Uterus (tissue), 2 donors: ENCODE measurements at regions not wholly inside any gene's neighbourhood (a gene's known extent, or its start where the extent isn't known, plus 50 kb on each side); places are given as distances from the start of the nearest gene placed in this dataset.

Source experiments
- CTCF ChIP-seq, 4 experiments: fragments of 200-600 bp in 2 of 4; fragments of 450-650 bp in 2 of 4; sonication (generic) in 2 of 4; IDR thresholded peaks; one replicate each; pipeline ENCODE4 v1.5.1; 2016 to 2019; ENCODE audit warnings: antibody characterized with exemption in 4 of 4, mild to moderate bottlenecking in 2 of 4, moderate library complexity in 1 of 4
- POLR2A ChIP-seq, 2 donors: fragments of 450-650 bp; IDR thresholded peaks; one replicate each; pipeline ENCODE4 v1.6.1; 2016; ENCODE audit warnings: antibody characterized with exemption in 2 of 2, mild to moderate bottlenecking in 1 of 2, moderate library complexity in 1 of 2

DNA sequence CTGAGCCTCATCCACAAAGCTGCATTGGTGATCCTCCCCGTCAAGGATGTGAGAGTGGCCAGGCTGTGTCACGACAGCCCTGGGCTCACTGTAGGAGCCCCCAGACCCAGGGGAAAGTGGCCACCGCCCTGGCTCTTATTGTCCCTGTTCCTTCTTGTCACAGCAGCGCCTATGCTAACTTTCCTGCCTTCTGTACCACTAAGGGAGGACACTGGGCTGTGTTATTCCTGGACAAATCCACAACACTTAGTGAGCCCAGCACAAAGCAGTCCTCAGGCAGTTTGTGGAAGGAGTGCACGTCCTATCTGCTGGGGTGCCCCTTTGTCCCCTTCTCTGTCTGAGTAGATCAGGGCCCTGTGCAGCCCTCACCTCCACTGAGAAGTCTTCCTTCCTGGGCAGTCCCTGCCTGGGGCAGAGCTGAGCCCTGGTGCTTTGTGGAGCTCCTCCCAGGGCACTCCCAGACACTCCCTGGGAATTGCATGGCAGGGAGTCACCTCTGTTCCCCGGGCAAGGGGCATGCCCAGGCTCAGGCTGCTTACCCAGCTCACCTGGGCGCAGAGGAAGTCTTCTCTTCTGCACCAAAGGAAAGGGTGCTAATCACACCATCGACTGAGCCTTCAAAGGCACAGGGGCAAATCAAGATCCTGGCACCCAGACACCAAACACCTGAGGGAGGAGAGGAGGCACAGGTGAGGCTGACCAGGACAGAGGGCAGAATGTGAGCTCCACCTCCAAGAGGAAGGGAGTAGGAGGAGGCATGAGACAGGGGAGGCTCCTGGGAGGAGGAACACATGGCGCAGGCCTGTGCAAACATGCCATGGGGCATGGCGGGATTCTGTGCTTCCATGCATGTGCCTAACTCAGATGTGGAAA is 138.7 kb downstream of the KLF13 start:
- TF ChIP-seq CTCF (IDR thresholded peaks at IDR 0.05) (no peak), POLR2A (IDR thresholded peaks at IDR 0.05) (no peak)
